ENCODE measurements at regions not wholly inside any gene's neighbourhood (a gene's known extent, or its start where the extent isn't known, plus 50 kb on each side); places are given as distances from the start of the nearest gene placed in this dataset.

DNA sequence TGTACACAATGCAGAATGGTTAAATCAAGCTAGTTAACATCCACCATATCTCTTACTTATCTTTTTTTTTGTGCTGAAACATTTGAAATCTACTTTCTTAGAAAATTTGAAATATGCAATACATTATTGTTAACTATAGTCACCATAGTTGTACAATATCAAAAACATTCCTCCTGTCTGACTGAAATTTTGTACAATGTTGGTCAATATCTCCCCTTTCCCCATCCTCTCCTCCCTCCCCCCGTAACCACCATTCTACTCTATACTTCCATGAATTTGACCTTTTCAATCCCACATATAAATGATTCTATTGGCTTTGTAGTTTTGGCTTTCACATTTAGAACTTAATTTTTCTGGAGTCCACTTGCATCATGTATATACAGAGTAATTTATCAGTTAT is 63.5 kb upstream of the DCD start:
- no peak for DNase-seq (ENCODE audit: low read depth)

DNA sequence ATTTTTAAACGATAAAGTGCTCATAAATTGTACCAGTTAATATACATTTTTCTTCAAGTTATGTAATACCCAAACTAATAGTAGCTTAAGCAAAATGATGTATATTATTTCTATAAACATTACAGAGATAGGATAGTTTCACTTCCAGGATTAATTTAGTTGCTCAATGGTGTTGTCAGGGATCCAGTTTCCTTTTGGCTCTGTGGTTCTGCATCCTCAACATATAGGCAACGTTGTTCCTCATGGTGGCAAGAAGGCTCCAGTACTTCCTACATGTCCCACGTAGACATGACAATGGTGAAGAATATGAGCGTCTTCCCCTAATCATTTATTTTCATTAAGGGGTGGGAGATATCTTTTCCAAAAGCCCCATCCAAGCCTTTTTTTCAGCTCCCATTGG is 60.7 kb upstream of the DCD start:
- no peak for DNase-seq (ENCODE audit: low read depth)

DNA sequence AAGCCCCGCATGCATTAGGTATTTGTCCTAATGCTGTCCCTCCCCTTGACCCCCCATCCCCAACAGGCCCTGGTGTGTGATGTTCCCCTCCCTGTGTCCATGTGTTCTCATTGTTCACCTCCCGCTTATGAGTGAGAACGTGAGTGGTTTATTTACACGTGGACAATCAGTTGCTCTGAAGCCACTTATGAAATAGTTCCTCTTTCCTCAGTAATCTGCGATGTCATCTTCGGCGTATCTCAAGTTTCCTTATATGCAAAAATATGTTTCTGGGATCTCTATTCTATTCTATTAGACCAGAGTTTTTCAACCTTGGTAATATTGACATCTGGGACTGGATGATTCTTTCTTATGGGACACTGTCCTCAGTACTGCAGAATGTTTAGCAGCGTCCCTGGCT is 56.0 kb upstream of the DCD start:
- no peak for DNase-seq (ENCODE audit: low read depth)

DNA sequence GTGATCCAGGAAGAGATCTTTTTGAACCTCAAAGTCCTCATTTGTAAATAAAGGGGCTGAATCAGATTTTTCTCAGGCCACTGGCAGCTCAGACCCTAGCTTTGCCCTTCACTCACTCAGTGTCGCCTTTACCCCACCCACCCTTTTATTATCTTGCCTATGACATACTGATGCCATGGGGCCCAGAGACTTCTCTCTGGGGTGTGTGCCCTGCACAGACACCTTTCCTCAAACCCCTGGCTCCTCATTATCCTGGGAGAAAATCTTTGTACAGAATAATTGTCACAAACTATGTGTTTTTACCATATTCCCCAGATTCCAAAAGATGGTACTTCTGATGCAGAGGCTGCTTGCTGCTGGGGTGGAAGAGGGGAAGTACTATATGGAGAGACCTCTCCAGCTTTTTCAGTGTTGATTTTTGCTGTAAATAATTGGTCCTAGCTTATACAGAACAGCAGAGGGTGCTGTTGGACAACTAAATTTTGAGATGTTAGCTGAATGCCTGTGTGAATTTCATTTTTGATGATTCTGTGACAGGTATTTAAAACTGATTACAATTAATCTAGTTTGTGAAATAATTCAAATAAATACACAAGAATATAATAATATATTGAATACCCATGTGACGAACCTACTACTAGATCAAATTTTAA is 53.9 kb upstream of the DCD start:
- peak; percentile 30 for DNase-seq (ENCODE audit: low read depth)

DNA sequence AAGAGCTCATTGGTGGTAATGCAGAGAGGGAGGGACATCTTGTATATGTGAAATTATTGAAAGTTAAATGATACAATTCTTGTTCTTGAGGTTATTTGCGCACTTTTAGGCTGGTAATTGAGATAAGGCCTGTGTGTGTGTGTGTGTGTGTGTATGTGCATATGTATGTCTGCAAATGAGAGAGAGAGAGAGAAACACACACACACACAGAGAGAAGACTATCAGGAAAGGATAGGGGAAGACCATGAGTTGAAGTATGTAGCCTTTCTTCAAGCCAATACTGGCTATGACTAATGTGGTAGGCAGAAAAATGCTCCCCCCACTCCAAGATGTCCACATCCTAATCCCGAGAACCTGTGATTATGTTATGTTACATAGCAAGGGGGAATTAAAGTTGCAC is 52.7 kb upstream of the DCD start:
- DNase-seq (ENCODE audit: low read depth) = no peak

DNA sequence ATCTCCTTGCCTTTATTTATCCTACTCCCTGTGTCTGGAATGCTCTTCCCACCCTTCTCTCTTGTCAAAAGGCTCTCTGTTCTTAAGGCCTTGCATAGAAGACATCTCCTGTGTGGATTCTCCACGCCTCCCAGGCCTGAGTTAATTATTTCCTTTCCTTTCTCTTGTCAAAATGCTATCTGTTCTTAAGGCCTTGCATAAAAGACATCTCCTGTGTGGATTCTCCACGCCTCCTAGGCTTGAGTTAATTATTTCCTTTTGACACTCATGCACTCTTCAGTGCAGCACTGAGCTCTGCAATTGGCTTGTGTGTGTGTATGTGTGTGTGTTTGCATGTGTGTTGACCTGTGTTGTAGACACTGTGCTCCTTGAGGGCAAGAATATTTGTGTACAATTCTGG is 52.1 kb upstream of the DCD start:
- DNase-seq (ENCODE audit: low read depth) = no peak

All from fibroblast of the conjunctiva (primary cell).